C4-2B (cell line): ENCODE measurements at regions not wholly inside any gene's neighbourhood (a gene's known extent, or its start where the extent isn't known, plus 50 kb on each side); places are given as distances from the start of the nearest gene placed in this dataset.
"Not testable (repeated sequence)": the region's sequence is repeated elsewhere in the genome, so short reads cannot be mapped to it uniquely, and the experiment has no call there.

ENCODE experiments used
- H3K27ac ChIP-seq: fragments of 450-650 bp; 2 replicates; pipeline ENCODE4 v1.5.1; 2017
- ZFX ChIP-seq: fragments of 450-650 bp; IDR thresholded peaks from 2 replicates; pipeline ENCODE4 v1.6.1; 2017
- TF ChIP-seq, protein P1 (sequence below): fragments of 450-650 bp; conservative IDR thresholded peaks from 2 replicates; pipeline ENCODE4 v1.5.1; 2017; ENCODE audit warnings: mild to moderate bottlenecking

DNA sequence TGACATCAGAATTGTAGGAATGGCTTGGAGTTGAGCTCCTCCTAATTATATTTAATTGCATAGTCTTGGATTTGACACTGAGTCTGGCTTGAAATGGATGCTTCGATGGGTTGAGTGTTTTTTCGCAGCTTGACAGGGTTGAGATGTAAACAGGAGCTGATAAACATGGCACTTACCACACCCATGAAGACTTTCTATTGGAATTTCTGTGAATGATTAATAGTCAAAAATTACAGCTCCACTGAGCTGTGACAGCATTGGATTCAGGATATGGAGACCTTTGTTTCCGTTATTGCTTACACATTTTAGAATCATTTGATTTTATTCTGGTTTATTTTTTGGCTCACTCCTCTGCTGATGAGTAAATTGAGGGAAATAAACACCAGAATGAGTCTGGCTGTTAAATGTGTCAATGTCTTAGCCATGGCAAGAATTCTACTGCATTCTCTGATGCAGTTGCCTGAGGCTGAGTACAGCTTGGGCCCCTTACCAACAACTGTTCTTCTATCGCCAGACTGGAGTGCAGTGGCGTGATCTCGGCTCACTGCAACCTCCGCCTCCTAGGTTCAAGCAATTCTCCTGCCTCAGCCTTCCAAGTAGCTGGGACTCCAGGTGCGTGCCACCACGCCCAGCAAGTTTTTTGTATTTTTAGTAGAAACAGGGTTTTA, 128.1 kb upstream of the DOK5 start:
- TF ChIP-seq, protein P1, sequence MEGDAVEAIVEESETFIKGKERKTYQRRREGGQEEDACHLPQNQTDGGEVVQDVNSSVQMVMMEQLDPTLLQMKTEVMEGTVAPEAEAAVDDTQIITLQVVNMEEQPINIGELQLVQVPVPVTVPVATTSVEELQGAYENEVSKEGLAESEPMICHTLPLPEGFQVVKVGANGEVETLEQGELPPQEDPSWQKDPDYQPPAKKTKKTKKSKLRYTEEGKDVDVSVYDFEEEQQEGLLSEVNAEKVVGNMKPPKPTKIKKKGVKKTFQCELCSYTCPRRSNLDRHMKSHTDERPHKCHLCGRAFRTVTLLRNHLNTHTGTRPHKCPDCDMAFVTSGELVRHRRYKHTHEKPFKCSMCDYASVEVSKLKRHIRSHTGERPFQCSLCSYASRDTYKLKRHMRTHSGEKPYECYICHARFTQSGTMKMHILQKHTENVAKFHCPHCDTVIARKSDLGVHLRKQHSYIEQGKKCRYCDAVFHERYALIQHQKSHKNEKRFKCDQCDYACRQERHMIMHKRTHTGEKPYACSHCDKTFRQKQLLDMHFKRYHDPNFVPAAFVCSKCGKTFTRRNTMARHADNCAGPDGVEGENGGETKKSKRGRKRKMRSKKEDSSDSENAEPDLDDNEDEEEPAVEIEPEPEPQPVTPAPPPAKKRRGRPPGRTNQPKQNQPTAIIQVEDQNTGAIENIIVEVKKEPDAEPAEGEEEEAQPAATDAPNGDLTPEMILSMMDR, result no peak
- TF ChIP-seq ZFX, result no peak
- H3K27ac ChIP-seq, result no peak overlapping the region

DNA sequence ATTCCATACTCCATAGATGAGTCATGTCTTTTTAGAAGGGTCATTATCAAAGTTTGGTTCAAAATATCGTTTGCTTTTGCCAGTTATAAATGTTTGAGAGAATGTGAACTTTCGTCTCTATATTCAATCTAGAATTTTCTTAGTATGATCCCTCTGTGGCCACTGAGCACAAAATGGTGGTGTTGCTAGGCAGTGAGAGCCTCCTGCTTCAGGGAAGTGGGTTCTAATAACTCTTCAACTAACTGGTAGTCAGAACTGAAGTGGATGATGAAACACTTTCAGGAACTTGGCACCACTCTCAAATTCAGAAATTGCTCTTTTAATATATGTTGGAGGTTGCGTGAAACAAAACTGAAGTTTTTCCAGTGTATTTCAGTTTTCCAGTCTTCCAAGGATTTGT, 125.0 kb upstream of the DOK5 start:
- no peak for TF ChIP-seq ZFX
- TF ChIP-seq, protein P1, result no peak
- no peak overlapping the region for H3K27ac ChIP-seq

DNA sequence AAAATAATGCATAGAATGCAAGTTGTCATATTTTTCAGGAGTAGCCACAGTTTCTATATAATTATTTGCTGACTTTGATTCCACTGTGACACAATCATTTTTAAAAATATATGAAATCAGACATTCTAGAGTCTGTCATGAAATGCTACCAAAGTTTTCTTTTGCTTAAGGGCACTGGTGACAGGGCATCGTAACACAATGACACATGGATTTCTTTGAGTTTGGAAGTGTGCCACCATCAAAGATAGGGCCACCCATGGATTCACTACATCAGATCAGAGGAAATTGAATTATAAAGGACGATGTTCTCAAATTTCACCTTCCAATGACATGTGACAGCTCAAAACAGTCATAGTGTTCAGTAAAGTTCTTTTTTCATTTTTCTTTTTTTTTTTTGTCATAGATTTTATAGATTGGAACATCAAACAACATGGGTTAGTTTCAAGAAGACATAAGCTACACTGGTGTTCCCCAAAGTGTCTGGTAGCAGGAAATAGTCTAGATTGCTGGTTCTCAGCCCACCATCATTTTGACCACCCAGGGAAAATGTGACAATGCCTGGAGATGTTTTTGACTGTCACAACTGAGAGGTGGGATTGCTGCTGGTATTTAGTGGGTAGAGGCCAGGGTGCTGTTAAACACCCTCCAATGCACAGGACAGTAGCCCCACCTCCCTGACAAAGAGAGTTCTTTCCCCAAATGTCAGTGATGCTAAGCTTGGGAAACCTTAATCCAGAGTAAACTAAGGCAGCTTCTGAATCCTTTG, 123.8 kb upstream of the DOK5 start:
- TF ChIP-seq, protein P1, result no peak
- TF ChIP-seq ZFX, result no peak
- H3K27ac ChIP-seq, result no peak overlapping the region

DNA sequence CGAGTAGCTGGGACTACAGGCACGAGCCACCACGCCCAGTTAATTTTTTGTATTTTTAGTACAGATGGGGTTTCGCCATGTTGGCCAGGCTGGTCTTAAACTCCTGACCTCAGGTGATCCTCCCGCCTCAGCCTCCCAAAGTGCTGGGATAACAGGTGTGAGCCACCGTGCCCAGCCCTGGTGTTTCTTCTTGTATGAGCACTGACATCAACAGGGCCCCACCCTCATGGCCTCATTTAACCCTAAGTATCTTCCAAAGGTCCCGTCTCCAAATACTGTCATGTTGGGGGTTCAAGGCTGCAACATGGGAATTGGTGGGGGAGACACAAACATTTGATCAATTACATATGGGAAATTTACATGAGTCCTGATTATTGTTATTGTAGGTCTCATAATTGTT, 122.9 kb upstream of the DOK5 start:
- not testable (repeated sequence) for H3K27ac ChIP-seq

DNA sequence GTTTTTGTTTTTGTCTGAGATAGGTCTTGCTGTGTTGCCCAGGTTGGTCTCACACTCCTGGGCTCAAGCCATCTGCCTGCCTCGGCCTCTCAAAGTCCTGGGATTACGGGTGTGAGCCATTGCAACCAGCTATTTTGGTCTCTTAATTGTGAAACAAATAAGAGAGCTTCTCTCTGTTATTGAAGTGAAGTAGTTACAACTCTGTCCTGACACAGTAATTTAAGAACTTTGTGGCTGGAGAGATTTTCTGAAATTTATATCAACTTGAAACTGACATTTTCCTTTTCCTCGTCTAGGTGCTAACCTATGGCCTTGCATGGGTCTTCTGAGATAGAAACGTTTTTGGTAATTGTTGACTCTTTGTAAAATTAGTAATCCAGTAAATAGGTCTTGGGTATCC, 122.1 kb upstream of the DOK5 start:
- no peak overlapping the region for H3K27ac ChIP-seq

DNA sequence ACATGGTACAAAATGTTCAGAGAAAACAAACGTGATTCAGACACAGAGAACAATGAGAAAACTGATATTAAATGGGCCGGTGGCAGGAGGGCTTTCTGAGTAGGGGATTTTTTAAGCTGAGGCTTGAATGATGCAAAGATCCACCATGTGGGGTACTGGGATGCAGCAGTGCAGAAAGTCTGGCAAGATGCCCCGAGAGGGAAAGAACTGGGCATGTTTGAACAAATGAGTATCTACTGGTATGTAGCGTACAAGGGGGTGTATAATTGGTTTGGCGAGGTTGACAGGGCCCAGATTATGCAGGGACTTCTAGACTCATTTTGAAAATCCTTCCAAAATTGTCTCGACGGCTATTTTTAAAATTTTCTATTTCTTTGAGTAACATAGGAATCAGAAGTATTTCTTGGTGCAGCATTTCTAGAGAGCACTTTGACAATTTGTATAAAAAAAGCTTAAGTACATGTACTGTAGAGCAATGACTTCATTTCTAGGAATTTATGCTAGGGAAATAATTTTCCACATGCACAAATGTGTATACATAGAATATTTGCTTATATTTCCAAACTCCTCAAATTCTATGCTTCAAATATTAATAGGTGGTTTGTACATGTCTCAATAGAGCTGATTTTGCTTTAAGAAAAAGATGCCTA, 119.6 kb upstream of the DOK5 start:
- no peak overlapping the region for H3K27ac ChIP-seq
- no peak for TF ChIP-seq ZFX
- TF ChIP-seq, protein P1, result no peak

More for the DNA sequence above, 122.1 kb upstream of the DOK5 start:
- no peak for TF ChIP-seq ZFX
- TF ChIP-seq, protein P1, result no peak

DNA sequence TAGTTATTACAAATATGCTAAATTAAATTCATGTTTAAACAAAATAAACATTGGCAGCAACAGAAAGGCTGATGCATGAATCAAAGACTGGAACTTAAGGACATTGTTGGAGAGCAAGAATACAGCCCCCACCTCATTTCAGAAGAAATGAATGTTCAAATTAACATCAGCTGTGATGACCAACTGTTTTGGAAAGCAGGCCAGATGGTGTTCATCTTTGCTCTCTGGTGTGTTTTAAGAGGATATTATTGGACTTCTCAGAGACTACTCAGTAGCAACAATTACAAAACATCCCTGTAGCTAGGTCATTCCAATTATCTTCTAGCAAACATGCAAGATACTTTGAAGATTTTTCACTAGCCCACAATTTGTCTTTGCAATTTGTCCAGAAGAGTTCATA, 118.6 kb upstream of the DOK5 start:
- no peak overlapping the region for H3K27ac ChIP-seq
- TF ChIP-seq ZFX, result no peak
- TF ChIP-seq, protein P1, result no peak
